GM12878 (cell line): ENCODE measurements at regions not wholly inside any gene's neighbourhood (a gene's known extent, or its start where the extent isn't known, plus 50 kb on each side); places are given as distances from the start of the nearest gene placed in this dataset.

ENCODE experiments used
- ATAC-seq: fragments of 200-7000 bp; cut with Tn5 transposase; 3 replicates; pipeline ENCODE4 v1.9.1; 2020; ENCODE audit warnings: mild to moderate bottlenecking, moderate library complexity
- BruUV-seq: library from RNA; stranded (reverse); fragments of 400-500 nt; replicated peaks from 2 replicates; lab custom pipeline; 2021; lab: Mats Ljungman, UMichigan
- CTCF ChIA-PET: fragments of 300-600 bp; sonication (Branson Sonifier 250); formaldehyde crosslinking; extraction: SDS; loops from one replicate; lab custom pipeline; 2021; ENCODE audit warnings: inconsistent platforms; lab: Yijun Ruan, JAX
- POLR2A ChIA-PET: fragments of 350-600 bp; formaldehyde crosslinking; extraction: SDS; loops from one replicate; lab custom pipeline; 2021; ENCODE audit warnings: inconsistent platforms; lab: Charles Lee
- RAD21 ChIA-PET: fragments of 300-600 bp; sonication (Branson Sonifier 250); formaldehyde crosslinking; loops from one replicate; lab custom pipeline; 2023; ENCODE audit warnings: antibody characterized with exemption; ENCODE audit not compliant: unreplicated experiment; lab: Charles Lee
- SMC1A ChIA-PET: fragments of 300-600 bp; sonication (Branson Sonifier 250); formaldehyde crosslinking; loops from one replicate; lab custom pipeline; 2023; ENCODE audit not compliant: unreplicated experiment, uncharacterized antibody; lab: Charles Lee
- DNase-seq: peaks from one replicate; pipeline ENCODE4 v3.0.0-alpha.2; 2011; ENCODE audit warnings: low read depth, low spot score
- FAIRE-seq: peaks from 3 replicates; lab custom pipeline; 2011; peaks lifted over from hg19 to GRCh38; lab: Jason Lieb, UNC
- H2AFZ ChIP-seq: 2 replicates; pipeline ENCODE4 v1.6.0; 2011; ENCODE audit warnings: low read depth, low read length, control low read depth; ENCODE audit not compliant: control insufficient read depth
- H3K27ac ChIP-seq: 2 replicates; pipeline ENCODE4 v1.5.1; 2011; ENCODE audit warnings: control low read depth; ENCODE audit not compliant: control insufficient read depth, insufficient read depth
- H3K27me3 ChIP-seq, 2 experiments: replicated peaks in 1 of 2; 2 replicates each; pipeline versions ENCODE4 v1.6.0 to v1.6.1; 2011; ENCODE audit warnings: low read length in 1 of 2; ENCODE audit not compliant: control insufficient read depth in 2 of 2, insufficient read depth in 2 of 2
- H3K36me3 ChIP-seq, 2 experiments: 2 replicates each; pipeline ENCODE4 v1.5.1; 2011; ENCODE audit warnings: low read length in 1 of 2; ENCODE audit not compliant: control insufficient read depth in 2 of 2, insufficient read depth in 2 of 2
- H3K4me1 ChIP-seq: 2 replicates; pipeline ENCODE4 v1.6.1; 2011; ENCODE audit warnings: mild to moderate bottlenecking, low read length, moderate library complexity, mixed read lengths; ENCODE audit not compliant: control insufficient read depth, insufficient read depth
- H3K4me2 ChIP-seq: 2 replicates; pipeline ENCODE4 v1.6.0; 2011; ENCODE audit warnings: control low read depth; ENCODE audit not compliant: control insufficient read depth, insufficient read depth
- H3K4me3 ChIP-seq: fragments of 200-600 bp; sonication (generic); 2 replicates; pipeline ENCODE4 v1.5.1; 2016
- H3K79me2 ChIP-seq: 2 replicates; pipeline ENCODE4 v1.6.0; 2011; ENCODE audit warnings: low read length; ENCODE audit not compliant: control insufficient read depth, insufficient read depth
- H3K9ac ChIP-seq: 2 replicates; pipeline ENCODE4 v1.8.0; 2011; ENCODE audit warnings: low read length, control low read depth, mixed read lengths; ENCODE audit not compliant: control insufficient read depth, insufficient read depth
- H3K9me3 ChIP-seq: replicated peaks from 3 replicates; pipeline ENCODE4 v1.5.1; 2011; ENCODE audit warnings: mild to moderate bottlenecking, low read length; ENCODE audit not compliant: control insufficient read depth, insufficient read depth
- H4K20me1 ChIP-seq: 2 replicates; pipeline ENCODE4 v1.6.0; 2011; ENCODE audit not compliant: control insufficient read depth, insufficient read depth
- CBX5 ChIP-seq: sonication (generic); IDR thresholded peaks from 2 replicates; pipeline ENCODE4 v1.6.1; 2016; ENCODE audit warnings: low read depth, moderate library complexity, mild to moderate bottlenecking, inconsistent platforms
- CREB1 ChIP-seq: IDR thresholded peaks from 2 replicates; pipeline ENCODE4 v1.6.1; 2012; ENCODE audit warnings: low read depth, mild to moderate bottlenecking, inconsistent platforms
- E4F1 ChIP-seq: fragments of 450-650 bp; IDR thresholded peaks from 2 replicates; pipeline ENCODE4 v1.6.1; 2018; ENCODE audit warnings: borderline replicate concordance, mild to moderate bottlenecking; ENCODE audit not compliant: partially characterized antibody
- KAT2A ChIP-seq: conservative IDR thresholded peaks from 2 replicates; pipeline ENCODE4 v1.6.1; 2011; ENCODE audit warnings: low read depth, low read length; ENCODE audit not compliant: control insufficient read depth
- NR2C1 ChIP-seq: fragments of 450-650 bp; IDR thresholded peaks from 2 replicates; pipeline ENCODE4 v1.6.1; 2017; ENCODE audit warnings: antibody characterized with exemption, mild to moderate bottlenecking, moderate library complexity
- PKNOX1 ChIP-seq: fragments of 450-650 bp; IDR thresholded peaks from 2 replicates; pipeline ENCODE4 v1.6.1; 2016; ENCODE audit warnings: mild to moderate bottlenecking
- RCOR1 ChIP-seq: conservative IDR thresholded peaks from 2 replicates; pipeline ENCODE4 v1.6.1; 2012; ENCODE audit warnings: low read depth, low read length, improper control_type of control experiment
- SREBF1 ChIP-seq: IDR thresholded peaks from 2 replicates; pipeline ENCODE4 v1.6.1; 2012; ENCODE audit warnings: mild to moderate bottlenecking, low read length
- WRNIP1 ChIP-seq: IDR thresholded peaks from 2 replicates; pipeline ENCODE4 v1.6.1; 2011; ENCODE audit warnings: low read depth, low read length, improper control_type of control experiment, borderline replicate concordance
- in situ Hi-C: fragments of 300-500 bp; cut with MboI; formaldehyde crosslinking; loops from 9 replicates; pipeline ENCODE4 v1.14.3; 2018; ENCODE audit warnings: mixed read lengths
- intact Hi-C: fragments of 100-400 bp; cut with micrococcal nuclease; formaldehyde crosslinking; loops from one replicate; pipeline ENCODE4 v1.14.2; 2022; ENCODE audit not compliant: unreplicated experiment

GRCh38 chr1:189103956-189104355, 1373.7 kb downstream of the BRINP3 start:
- ATAC-seq = no peak
- no peak for DNase-seq
- no peaks in the 10 kb centered on the region for H4K20me1 ChIP-seq
- intact Hi-C loops = no loop called here
- H3K4me1 ChIP-seq = no peaks in the 10 kb centered on the region
- ChIA-PET CTCF (interaction anchor here (0.6 kb wide), 1 partner anchor 14 kb away, joined by 4 read pairs; no protein-coding TSS in a partner anchor), POLR2A (no interaction called here), RAD21 (no interaction called here), SMC1A (no interaction called here)
- no peak overlapping the region for H3K4me3 ChIP-seq
- FAIRE-seq = no peak
- in situ Hi-C loops = no loop called here
- H3K27ac ChIP-seq = no peak overlapping the region
- H3K9me3 ChIP-seq = no peaks in the 10 kb centered on the region
- H2AFZ ChIP-seq = no peak overlapping the region
- no peaks in the 10 kb centered on the region for H3K79me2 ChIP-seq
- no TSS peak for BruUV-seq
- H3K9ac ChIP-seq = no peak overlapping the region
- no peak for TF ChIP-seq SREBF1
- no peak for TF ChIP-seq KAT2A
- TF ChIP-seq E4F1 = no peak
- no peak for TF ChIP-seq CREB1
- no peak for TF ChIP-seq NR2C1
- TF ChIP-seq WRNIP1 = no peak
- TF ChIP-seq RCOR1 = no peak
- no peak for TF ChIP-seq CBX5
- no peak for TF ChIP-seq PKNOX1
- H3K36me3 ChIP-seq = no peaks in the 10 kb centered on the region
- H3K27me3 ChIP-seq = no peaks in the 10 kb centered on the region
- H3K4me2 ChIP-seq = no peak overlapping the region
